Neural crest cell (in vitro differentiated cells): ENCODE measurements at regions not wholly inside any gene's neighbourhood (a gene's known extent, or its start where the extent isn't known, plus 50 kb on each side); places are given as distances from the start of the nearest gene placed in this dataset.

Source experiments
- DNase-seq: peaks from one replicate; pipeline ENCODE4 v3.0.0; 2021; ENCODE audit warnings: low read depth, mixed read lengths, low spot score
- H3K27ac Mint-ChIP-seq: one replicate; pipeline ENCODE4 v1.8.0; 2021; ENCODE audit warnings: mild to moderate bottlenecking, mixed read lengths; ENCODE audit not compliant: unreplicated experiment
- H3K27me3 Mint-ChIP-seq: 2 replicates; pipeline ENCODE4 v1.8.0; 2021; ENCODE audit warnings: low read depth, mild to moderate bottlenecking, mixed read lengths
- H3K36me3 Mint-ChIP-seq: 2 replicates; pipeline ENCODE4 v1.8.0; 2021; ENCODE audit warnings: low read depth, mild to moderate bottlenecking, mixed read lengths
- H3K4me1 Mint-ChIP-seq: 2 replicates; pipeline ENCODE4 v1.8.0; 2021; ENCODE audit warnings: mixed read lengths
- H3K4me3 Mint-ChIP-seq: one replicate; pipeline ENCODE4 v1.8.0; 2021; ENCODE audit warnings: mild to moderate bottlenecking, mixed read lengths
- H3K9me3 Mint-ChIP-seq: 2 replicates; pipeline ENCODE4 v1.8.0; 2021; ENCODE audit warnings: mixed read lengths
- TF ChIP-seq, protein P1 (sequence below): fragments of 200-600 bp; sonication (generic); conservative IDR thresholded peaks from 2 replicates; pipeline ENCODE4 v1.5.0; 2021; ENCODE audit warnings: antibody characterized with exemption, mild to moderate bottlenecking

DNA sequence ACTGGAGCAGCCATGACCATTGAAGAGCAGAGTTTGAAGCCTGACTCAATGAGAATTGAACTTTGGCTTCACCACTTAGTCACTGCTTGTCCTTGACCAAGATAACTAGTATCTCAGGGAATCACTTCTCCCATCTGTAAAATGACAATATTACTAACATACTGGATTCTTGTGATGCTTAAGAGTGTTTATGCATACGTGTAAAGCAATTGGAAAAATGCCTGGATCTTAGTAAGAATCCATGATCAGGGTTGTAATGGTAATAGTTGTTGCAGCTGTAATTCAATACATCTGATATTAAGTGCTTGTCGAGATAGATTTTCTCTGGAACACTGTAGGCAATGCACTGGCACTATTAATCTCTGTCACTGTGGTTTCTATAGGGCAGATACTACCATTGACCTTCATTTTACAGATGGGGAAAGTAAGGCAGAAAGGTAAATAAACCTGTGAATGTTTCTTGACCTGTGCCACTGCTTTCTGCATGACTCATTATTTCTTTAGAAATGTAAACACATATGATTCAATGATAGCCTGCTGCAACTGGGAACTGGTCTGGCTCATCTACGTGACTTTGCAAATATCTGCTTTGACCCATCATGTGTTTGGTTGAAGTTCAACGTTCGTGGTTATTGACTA, 662.5 kb downstream of the PLA2G4A start:
- Mint-ChIP-seq H3K9me3 (no peaks in the 10 kb centered on the region), H3K27me3 (no peaks in the 10 kb centered on the region), H3K27ac (no peak overlapping the region), H3K36me3 (no peaks in the 10 kb centered on the region), H3K4me1 (no peaks in the 10 kb centered on the region), H3K4me3 (no peak overlapping the region)
- TF ChIP-seq, protein P1, sequence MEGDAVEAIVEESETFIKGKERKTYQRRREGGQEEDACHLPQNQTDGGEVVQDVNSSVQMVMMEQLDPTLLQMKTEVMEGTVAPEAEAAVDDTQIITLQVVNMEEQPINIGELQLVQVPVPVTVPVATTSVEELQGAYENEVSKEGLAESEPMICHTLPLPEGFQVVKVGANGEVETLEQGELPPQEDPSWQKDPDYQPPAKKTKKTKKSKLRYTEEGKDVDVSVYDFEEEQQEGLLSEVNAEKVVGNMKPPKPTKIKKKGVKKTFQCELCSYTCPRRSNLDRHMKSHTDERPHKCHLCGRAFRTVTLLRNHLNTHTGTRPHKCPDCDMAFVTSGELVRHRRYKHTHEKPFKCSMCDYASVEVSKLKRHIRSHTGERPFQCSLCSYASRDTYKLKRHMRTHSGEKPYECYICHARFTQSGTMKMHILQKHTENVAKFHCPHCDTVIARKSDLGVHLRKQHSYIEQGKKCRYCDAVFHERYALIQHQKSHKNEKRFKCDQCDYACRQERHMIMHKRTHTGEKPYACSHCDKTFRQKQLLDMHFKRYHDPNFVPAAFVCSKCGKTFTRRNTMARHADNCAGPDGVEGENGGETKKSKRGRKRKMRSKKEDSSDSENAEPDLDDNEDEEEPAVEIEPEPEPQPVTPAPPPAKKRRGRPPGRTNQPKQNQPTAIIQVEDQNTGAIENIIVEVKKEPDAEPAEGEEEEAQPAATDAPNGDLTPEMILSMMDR, result no peak
- DNase-seq, result no peak

DNA sequence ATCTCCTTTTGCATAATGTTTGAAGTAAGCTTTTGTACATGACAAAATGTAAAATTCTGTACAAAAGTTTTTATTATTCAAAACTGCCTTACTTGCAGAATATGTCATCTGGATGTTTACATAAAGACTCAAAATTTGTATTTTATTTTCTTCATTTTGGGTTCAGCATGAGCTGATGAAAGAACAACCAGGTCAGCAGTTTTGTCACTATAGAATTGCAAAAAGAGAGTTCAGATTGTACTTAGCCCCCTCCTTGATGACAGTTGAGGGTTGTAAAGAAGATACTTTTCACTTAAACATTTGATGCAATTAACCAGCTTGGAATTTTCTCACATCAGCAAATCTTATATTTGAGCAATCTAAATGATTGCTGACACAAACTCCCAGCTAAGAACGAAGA, 669.3 kb downstream of the PLA2G4A start:
- Mint-ChIP-seq H3K9me3 (no peaks in the 10 kb centered on the region), H3K27ac (no peak overlapping the region), H3K36me3 (no peaks in the 10 kb centered on the region), H3K4me1 (no peaks in the 10 kb centered on the region), H3K27me3 (no peaks in the 10 kb centered on the region), H3K4me3 (no peak overlapping the region)
- TF ChIP-seq, protein P1, result no peak
- no peak for DNase-seq

DNA sequence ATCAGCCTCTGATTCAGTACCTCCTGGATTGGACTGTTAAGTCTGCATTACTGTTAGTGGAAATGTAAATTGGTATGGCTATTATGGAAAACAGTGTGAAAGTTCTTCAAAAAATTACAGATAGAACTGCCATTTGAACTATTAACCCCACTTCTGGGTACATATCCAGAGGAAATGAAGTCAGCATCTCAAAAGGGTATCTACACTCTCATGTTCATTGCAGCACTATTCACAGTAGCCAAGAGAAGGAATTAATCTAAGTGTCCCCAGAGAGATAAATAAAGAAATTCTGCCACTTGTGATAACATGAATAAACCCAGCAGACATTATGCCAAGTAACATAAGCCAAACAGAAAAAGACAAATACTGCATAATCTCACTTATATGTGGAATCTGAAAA, 676.0 kb downstream of the PLA2G4A start:
- TF ChIP-seq, protein P1, result no peak
- Mint-ChIP-seq H3K36me3 (no peaks in the 10 kb centered on the region), H3K4me3 (no peak overlapping the region), H3K27ac (no peak overlapping the region), H3K4me1 (no peaks in the 10 kb centered on the region), H3K27me3 (no peaks in the 10 kb centered on the region), H3K9me3 (no peaks in the 10 kb centered on the region)
- no peak for DNase-seq

DNA sequence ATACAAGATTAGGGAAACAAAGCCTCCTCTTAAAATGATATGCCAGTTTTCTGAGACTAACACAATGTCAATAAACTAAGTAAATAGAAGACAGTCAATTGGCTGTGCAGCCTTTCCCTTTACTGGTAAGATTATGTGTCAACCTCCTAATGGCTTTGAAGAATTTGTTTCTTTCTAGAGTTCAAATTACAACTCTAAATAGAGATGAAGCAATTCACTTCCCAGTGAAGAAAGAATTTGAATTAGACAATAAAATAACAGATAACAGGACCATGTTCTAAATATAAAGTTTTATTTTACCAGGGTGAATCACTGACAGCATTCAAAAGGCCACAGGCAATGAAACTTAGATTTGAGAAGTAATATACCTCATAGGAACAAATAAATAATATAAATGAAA, 680.3 kb downstream of the PLA2G4A start:
- no peaks in the 10 kb centered on the region for H3K27me3 Mint-ChIP-seq
- no peaks in the 10 kb centered on the region for H3K4me1 Mint-ChIP-seq
- H3K4me3 Mint-ChIP-seq, result no peak overlapping the region
- TF ChIP-seq, protein P1, result no peak
- no peaks in the 10 kb centered on the region for H3K36me3 Mint-ChIP-seq
- peaks cover 7% of the 10 kb centered on the region for H3K9me3 Mint-ChIP-seq
- no peak overlapping the region for H3K27ac Mint-ChIP-seq
- no peak for DNase-seq

DNA sequence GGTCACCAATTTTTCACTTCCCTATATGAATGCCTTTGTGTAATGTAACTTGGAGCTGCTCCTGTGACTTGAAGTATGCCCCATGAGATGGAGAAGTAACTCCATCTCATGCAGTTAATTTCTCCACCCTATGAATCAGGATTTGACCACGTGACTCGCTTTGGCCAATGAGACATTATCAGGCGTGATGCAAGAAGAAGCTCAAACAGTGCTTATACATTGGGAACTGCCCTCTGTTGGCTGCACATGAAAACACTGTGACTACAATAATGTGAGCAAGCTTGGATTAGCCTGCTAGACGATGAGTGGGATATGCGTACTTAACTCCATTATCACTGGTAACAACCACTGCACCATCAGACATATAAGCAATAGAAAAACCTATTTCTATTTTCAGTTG, 684.4 kb downstream of the PLA2G4A start:
- H3K9me3 Mint-ChIP-seq, result peaks cover 7% of the 10 kb centered on the region
- no peaks in the 10 kb centered on the region for H3K27me3 Mint-ChIP-seq
- H3K4me3 Mint-ChIP-seq, result no peak overlapping the region
- TF ChIP-seq, protein P1, result no peak
- H3K36me3 Mint-ChIP-seq, result no peaks in the 10 kb centered on the region
- no peak overlapping the region for H3K27ac Mint-ChIP-seq
- H3K4me1 Mint-ChIP-seq, result no peaks in the 10 kb centered on the region
- no peak for DNase-seq

DNA sequence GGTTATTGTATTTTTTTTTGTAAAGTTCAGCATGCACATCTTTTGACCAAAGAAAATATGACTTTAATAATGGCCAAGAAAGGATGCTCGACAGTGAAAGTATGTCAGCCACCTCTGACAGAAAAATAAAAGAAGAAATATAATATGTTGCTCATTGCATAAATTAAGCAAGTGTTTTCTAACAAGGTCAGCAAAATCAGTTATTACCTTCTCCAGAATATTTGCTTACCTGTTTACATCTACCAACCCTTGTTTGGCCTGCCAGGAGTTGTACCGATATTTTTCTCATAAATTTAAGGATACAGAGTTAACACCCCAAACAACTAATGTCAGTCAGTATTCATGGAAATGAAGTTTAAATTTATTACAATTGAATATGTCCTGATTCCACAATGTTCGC, 685.4 kb downstream of the PLA2G4A start:
- Mint-ChIP-seq H3K4me1 (no peaks in the 10 kb centered on the region), H3K27ac (no peak overlapping the region), H3K36me3 (no peaks in the 10 kb centered on the region)

More for the DNA sequence above, 685.4 kb downstream of the PLA2G4A start:
- no peak overlapping the region for H3K4me3 Mint-ChIP-seq
- peaks cover 7% of the 10 kb centered on the region for H3K9me3 Mint-ChIP-seq
- no peaks in the 10 kb centered on the region for H3K27me3 Mint-ChIP-seq
- TF ChIP-seq, protein P1, result no peak
- DNase-seq, result no peak
